Mucosa of rectum (tissue), 2 donors: ENCODE measurements at regions not wholly inside any gene's neighbourhood (a gene's known extent, or its start where the extent isn't known, plus 50 kb on each side); places are given as distances from the start of the nearest gene placed in this dataset.

Experiments
- H3K27ac ChIP-seq, 2 donors: one replicate each; pipeline ENCODE4 v1.7.0; 2013; ENCODE audit warnings: inconsistent platforms in 2 of 2, low read depth in 2 of 2, low read length in 2 of 2
- H3K27me3 ChIP-seq, 2 donors: one replicate each; pipeline ENCODE4 v1.7.0; 2013; ENCODE audit warnings: low read length in 2 of 2; ENCODE audit not compliant: control insufficient read depth in 2 of 2, insufficient read depth in 2 of 2
- H3K36me3 ChIP-seq, 2 donors: one replicate each; pipeline ENCODE4 v1.7.0; 2013; ENCODE audit warnings: low read length in 2 of 2; ENCODE audit not compliant: control insufficient read depth in 2 of 2, insufficient read depth in 2 of 2
- H3K4me1 ChIP-seq, 2 donors: one replicate each; pipeline ENCODE4 v1.7.0; 2013; ENCODE audit warnings: low read length in 2 of 2, mild to moderate bottlenecking in 1 of 2; ENCODE audit not compliant: control insufficient read depth in 2 of 2, insufficient read depth in 2 of 2
- H3K4me3 ChIP-seq, 2 donors: one replicate each; pipeline ENCODE4 v1.7.0; 2013; ENCODE audit warnings: low read length in 2 of 2
- H3K9ac ChIP-seq, 2 donors: one replicate each; pipeline ENCODE4 v1.7.0; 2013; ENCODE audit warnings: low read length in 2 of 2, low read depth in 1 of 2, mild to moderate bottlenecking in 1 of 2
- H3K9me3 ChIP-seq, 2 donors: one replicate each; pipeline ENCODE4 v1.7.0; 2013; ENCODE audit warnings: low read length in 2 of 2; ENCODE audit not compliant: control insufficient read depth in 2 of 2
- donor health status: healthy.
- donor health status: Normal muscosa, but diverticular disease.

DNA sequence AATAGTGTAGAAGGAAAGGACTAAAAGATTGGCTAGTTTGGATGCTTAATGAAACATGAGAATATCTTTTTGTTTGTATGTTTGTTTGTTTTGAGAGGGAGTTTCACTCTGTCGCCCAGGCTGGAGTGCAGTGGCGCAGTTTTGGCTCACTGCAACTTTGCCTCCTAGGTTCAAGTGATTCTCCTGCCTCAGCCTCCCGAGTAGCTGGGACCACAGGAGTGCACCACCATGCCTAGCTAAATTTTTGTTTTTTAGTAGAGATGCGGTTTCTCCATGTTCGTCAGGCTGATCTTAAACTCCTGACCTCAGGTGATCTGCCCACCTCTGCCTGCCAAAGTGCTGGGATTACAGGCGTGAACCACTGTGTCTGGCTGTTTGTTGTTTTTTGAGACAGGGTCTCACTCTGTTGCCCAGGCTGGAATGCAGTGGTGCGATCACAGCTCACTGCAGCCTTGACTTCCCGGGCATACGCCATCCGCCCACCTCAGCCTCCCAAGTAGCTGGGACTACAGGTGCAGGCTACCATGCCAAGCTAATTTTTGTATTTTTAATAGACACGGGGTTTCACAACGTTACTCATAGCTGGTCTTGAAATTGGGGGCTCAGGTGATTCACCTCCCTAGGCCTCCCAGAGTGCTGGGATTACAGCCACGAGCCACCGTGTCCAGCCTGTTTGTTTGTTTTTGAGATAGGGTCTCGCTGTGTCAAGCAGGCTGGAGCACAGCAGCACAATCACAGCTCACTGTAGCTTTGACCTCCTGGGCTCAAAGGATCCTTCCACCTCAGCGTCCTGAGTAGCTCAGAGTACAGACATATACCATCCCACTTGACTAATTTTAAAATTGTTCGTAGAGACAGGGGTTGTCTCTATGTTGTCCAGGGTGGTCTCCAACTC, 209.2 kb downstream of the MYCN start:
- H3K9me3 ChIP-seq, result no peaks in the 10 kb centered on the region
- H3K4me3 ChIP-seq, result no peak overlapping the region
- no peaks in the 10 kb centered on the region for H3K36me3 ChIP-seq
- H3K27me3 ChIP-seq, result no peaks in the 10 kb centered on the region
- no peaks in the 10 kb centered on the region for H3K4me1 ChIP-seq
- no peak overlapping the region for H3K9ac ChIP-seq
- no peak overlapping the region for H3K27ac ChIP-seq

DNA sequence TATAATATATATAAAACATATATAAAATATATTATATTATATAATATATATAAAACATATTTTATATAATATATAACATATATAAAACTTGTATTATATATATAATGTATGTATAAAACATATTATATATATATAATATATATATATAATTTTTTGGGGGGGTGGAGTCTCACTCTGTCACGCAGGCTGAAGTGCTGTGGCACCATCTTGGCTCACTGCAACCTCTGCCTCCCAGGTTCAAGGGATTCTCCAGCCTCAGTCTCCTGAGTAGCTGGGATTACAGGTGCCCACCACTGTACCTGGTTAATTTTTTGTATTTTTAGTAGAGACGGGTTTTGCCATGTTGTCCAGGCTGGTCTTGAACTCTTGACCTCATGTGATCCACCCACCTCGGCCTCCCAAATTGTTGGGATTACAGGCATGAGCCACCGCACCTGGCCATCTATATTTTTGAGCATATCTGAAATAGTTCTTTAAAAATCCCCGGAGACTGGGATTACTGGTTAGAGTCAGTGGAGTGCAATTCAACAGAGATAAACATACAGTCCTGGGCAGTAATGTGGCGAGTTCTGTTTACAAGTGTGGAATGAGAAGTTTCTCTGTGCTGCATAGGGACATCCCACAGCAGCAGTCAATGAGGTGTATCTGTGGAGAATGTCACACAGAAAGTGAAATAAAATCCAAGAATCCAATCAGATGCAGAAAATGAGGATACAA, 208.4 kb downstream of the MYCN start:
- Histone ChIP-seq H3K27me3 (no peaks in the 10 kb centered on the region), H3K9me3 (no peaks in the 10 kb centered on the region), H3K27ac (no peak overlapping the region), H3K36me3 (no peaks in the 10 kb centered on the region), H3K4me3 (no peak overlapping the region), H3K9ac (no peak overlapping the region), H3K4me1 (no peaks in the 10 kb centered on the region)

DNA sequence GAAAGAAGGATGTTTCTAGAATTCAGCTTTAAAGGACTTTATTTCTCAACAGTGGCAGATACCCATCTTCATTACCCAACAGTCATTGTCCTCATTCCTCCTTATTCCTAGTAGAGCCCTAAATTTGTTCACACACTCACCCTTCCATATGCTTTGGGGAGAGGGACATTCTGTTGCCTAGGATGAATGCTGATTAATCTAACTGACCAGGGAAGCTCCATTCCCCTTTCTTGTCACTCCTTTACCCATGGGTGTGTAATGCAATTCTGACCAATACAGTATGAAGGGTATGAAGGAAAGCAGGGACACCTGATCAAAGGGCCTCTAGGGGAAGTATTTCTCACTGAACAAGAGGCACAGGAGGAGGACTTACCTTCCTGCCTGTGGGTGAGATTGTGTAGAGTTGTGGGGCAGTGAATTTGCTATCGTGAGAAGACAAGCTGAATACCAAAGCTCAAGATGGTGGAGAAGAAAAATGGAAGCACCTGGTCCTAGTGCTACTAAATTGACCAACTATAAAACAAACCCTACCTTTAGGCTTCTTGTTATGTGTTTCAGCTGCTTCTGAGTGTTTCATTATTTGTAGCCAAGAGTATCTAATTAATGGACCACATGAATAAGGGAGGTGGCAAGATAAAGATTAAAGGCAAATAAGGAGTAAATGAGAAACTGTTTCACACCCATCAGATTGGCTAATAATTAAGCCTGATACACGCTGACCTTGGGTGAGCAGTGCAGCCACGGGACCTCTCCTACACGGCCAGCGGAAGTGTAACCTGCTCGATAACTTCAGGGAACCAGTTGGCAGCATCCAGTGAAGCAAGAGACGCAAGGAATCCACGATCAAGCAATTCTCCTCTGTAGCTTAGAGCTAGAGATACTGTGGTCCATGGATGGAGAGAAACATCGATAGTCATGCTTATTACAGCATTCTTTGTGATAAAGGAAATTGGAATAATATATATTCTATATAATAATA, 202.3 kb downstream of the MYCN start:
- H3K4me1 ChIP-seq, result no peaks in the 10 kb centered on the region
- no peaks in the 10 kb centered on the region for H3K36me3 ChIP-seq
- no peaks in the 10 kb centered on the region for H3K9me3 ChIP-seq
- no peak overlapping the region for H3K4me3 ChIP-seq
- H3K27me3 ChIP-seq, result no peaks in the 10 kb centered on the region
- H3K9ac ChIP-seq, result no peak overlapping the region
- no peak overlapping the region for H3K27ac ChIP-seq

DNA sequence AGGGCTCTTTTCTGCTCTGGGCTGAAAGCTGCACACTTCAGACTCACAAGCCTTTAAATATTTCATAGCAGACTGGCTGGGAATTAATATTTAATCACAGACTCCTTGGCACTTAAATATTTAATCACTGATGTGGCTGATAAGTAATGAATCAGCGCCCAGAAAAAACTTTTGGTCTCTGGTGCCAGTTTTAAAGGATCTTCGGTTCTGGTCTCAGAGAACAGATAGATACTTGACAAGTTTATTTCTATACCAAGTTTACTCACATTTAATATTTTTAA, 201.2 kb downstream of the MYCN start:
- no peaks in the 10 kb centered on the region for H3K27me3 ChIP-seq
- no peak overlapping the region for H3K9ac ChIP-seq
- no peak overlapping the region for H3K4me3 ChIP-seq
- H3K27ac ChIP-seq, result no peak overlapping the region
- no peaks in the 10 kb centered on the region for H3K4me1 ChIP-seq
- H3K36me3 ChIP-seq, result no peaks in the 10 kb centered on the region
- H3K9me3 ChIP-seq, result no peaks in the 10 kb centered on the region

DNA sequence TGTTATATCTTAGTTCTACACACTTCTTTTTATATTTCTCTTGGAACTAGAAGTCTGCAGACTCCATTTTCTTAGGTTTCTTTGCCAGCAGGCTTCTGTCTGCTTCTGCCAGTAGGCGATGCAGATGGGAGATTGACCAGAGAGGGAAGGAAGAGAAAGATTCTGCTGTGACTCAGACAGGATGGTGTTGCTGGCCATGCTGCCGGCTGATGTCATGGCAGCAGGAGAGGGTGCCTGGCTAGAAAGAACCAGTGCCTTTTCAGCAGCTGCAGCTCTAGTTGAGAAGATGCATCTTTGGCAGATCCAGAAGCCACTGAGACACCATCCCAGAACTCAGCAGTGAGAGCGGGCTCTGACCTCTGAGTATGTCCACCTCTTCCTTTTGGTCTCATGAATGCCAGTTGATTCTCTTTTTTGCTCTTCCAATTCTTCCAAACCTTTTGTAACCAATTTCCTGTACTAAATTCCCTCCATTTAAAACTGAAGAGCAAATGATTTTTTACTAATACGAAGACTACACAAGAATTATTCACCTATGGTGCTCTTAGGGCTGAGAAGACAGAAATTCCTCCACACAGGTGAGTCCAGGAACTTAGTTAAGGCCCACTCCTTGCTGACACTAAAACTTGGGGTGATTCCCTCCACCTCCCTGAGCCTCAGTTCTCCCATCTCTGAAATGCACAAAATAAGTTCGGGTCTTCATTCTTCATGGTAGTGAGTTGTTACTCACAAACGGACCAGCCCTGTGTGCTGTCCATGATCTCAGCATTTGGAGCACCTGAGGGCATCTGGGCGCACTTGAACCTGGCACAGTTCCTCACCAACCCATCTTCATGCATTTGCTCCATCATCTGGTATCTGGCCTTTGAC, 200.7 kb downstream of the MYCN start:
- Histone ChIP-seq H3K27me3 (no peaks in the 10 kb centered on the region), H3K9me3 (no peaks in the 10 kb centered on the region), H3K36me3 (no peaks in the 10 kb centered on the region), H3K4me1 (no peaks in the 10 kb centered on the region), H3K27ac (no peak overlapping the region), H3K4me3 (no peak overlapping the region), H3K9ac (no peak overlapping the region)

DNA sequence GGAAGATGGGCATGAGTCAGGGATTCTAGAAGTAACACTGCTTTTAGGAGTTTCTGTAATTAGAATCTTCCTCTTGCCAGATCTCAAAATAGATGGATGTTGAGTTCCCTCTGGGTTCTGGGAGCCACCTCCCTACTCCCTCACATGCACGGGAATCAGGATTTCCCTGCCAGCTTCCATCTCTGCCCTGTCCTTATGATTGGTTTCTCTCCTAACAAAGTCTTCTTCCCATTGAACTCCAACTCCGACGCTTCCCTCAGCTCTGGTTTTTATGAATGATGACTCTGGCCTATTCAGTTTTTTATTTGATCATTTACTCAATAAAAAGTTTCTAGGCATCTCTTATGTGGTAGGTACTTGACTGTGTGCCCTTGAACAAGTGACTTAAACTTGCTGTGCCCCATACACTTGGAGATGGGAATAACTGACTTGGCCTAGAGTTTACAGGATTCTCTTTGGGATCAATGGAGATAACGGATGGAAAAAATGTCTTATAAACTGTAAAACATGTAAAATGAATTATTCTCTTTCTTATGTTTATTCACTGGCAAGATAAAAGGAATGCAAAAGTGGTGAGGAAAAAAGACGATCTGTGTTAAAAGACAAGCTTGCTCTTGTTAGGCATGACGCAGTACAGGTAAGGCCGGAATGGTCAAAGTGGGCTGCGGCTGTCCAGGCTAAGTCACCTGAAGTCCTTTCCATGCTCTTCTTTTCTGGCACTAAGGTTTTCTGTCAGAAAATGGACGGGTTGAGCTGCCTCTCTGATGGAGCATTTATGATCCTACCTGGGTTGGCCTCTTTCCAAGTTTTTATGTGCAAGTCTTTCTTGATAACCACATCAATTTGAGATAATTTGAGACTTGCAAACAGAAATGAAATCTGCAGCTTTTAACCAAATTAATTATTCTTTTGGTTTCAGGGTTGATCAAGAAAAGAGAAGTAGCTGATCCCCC, 199.6 kb downstream of the MYCN start:
- H3K27ac ChIP-seq, result no peak overlapping the region
- no peaks in the 10 kb centered on the region for H3K4me1 ChIP-seq
- H3K4me3 ChIP-seq, result no peak overlapping the region
- H3K9me3 ChIP-seq, result no peaks in the 10 kb centered on the region
- H3K9ac ChIP-seq, result no peak overlapping the region
- no peaks in the 10 kb centered on the region for H3K36me3 ChIP-seq
- H3K27me3 ChIP-seq, result no peaks in the 10 kb centered on the region

DNA sequence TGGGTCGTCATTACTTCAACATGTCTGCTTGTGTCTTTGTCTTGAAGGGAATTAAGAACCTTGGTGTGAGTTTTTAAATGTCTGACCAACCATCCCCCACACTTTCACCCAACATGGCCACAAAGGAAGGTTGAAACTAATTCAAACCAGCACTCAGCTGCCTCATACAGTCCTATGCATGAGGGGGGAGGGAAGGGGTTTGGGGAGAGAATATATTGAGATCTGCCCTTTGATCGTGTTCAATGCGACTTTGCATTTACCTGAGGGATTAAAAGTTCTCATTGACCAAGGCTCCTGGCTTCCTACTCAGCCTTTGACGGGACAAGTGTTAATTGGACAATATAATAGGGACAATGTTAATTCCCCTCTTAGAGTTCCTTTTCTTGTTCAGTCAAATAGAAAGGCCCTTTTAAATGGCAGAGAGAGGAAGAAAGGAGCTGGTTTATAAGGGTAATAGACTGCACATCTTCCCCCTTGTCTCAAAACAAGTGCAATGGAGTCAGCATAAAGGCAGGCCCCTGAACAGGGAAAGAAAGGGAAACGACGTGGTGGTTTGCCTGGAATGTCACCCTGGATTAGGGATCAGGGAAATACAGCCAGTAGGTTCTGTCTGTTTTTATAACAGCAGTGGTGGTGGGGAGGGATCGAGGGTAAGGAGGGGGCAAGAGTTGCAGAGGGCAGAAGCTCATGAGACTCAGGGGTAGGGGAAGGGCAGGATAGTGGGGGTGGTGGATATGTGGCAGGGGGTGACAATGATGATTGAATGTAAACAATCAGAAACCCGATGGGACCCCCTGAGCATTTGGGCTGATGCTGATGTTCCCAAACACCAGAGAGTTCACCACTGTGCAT, 198.7 kb downstream of the MYCN start:
- Histone ChIP-seq H3K9me3 (no peaks in the 10 kb centered on the region), H3K4me3 (no peak overlapping the region), H3K4me1 (no peaks in the 10 kb centered on the region), H3K36me3 (no peaks in the 10 kb centered on the region), H3K9ac (no peak overlapping the region), H3K27ac (no peak overlapping the region), H3K27me3 (no peaks in the 10 kb centered on the region)

DNA sequence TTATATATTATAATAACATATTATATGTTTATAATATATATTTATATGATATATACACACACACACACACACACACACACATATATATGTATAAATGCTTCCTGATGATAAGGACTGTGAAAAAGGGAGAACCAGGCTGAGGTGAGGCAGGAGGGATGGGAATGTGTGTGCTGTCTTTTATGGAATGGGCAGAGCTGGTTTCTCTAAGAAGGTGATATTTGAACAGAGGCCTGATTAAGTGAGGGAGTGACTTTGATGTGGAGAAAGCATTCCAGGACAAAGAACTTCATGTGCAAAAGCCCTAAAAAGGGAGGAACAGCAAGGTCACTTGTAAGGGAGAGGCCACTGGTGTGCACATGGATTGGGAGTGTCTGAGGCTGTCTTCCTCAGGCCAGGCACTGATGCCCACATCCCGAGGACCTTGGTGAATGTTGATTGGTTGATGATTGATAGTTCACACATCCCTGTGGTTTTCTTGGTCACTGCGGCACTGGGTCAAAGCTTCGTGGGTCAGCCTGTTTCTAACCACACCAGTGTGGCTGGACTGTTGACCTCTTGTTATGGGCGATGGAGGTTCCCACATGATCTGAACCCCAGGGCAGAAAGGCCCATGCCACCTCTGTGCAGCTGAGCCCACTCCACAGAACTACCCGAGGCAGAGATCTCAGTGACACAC, 196.9 kb downstream of the MYCN start:
- Histone ChIP-seq H3K9me3 (no peaks in the 10 kb centered on the region), H3K36me3 (no peaks in the 10 kb centered on the region), H3K4me1 (no peaks in the 10 kb centered on the region), H3K9ac (no peak overlapping the region), H3K4me3 (no peak overlapping the region), H3K27me3 (no peaks in the 10 kb centered on the region), H3K27ac (no peak overlapping the region)
